LNCaP clone FGC (cell line): ENCODE measurements at regions not wholly inside any gene's neighbourhood (a gene's known extent, or its start where the extent isn't known, plus 50 kb on each side); places are given as distances from the start of the nearest gene placed in this dataset.

Experiments
- DNase-seq: peaks from one replicate; pipeline ENCODE4 v3.0.0-alpha.2; 2011; ENCODE audit warnings: low read depth
- H3K4me3 ChIP-seq: 2 replicates; pipeline ENCODE4 v1.5.1; 2011; ENCODE audit warnings: mild to moderate bottlenecking, low read depth, low read length, control low read depth
- TF ChIP-seq, protein P1 (sequence below): IDR thresholded peaks from 2 replicates; pipeline ENCODE4 v1.5.1; 2012; ENCODE audit warnings: mild to moderate bottlenecking; ENCODE audit not compliant: control insufficient read depth, insufficient read depth; ENCODE audit errors: extremely low read depth

DNA sequence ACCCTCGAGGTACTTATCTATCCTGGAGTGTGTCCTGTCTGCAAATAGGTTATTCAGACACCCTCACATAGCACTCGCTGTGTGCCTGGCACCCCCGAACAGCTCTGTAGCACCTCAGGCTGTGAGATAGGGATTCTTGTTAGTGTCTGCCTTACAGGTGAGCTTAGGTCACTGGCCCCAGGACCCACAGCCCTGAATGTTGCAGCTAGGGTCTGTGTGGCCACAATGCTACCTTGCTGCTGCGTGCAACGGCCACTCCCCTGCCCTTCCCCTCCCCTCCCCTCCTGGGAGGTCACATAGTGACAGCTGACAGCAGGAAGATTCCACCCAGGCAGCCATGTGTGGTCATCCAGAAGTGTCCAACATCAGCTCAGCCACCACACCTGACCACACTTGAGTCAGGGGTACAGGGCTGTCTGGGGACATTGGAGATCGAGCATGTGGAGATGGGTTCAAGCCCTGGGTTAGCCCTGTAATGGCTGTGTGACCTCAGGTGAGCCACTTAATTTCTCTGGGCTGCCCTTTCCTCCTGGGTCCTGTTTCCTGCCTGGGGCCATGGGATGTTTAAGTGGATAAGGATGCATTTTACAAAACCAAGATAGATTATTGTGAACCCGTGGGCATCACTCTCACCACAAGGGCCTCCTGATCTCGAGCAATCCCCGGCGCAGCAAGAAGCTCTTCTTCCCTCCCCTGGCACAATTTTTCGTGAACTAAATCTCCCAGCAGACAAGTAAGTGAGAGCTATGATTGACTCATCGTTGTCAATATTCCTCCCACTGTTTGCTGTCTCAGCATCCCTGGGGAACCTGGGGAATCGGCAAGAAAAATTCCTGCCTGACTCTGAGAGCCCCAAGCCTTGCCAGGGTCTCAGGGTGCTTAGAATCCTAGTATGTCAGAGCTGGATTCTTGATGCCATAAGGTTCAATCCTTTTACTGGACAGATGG is 208.7 kb downstream of the PTPRU start:
- DNase-seq: no peak
- TF ChIP-seq, protein P1, sequence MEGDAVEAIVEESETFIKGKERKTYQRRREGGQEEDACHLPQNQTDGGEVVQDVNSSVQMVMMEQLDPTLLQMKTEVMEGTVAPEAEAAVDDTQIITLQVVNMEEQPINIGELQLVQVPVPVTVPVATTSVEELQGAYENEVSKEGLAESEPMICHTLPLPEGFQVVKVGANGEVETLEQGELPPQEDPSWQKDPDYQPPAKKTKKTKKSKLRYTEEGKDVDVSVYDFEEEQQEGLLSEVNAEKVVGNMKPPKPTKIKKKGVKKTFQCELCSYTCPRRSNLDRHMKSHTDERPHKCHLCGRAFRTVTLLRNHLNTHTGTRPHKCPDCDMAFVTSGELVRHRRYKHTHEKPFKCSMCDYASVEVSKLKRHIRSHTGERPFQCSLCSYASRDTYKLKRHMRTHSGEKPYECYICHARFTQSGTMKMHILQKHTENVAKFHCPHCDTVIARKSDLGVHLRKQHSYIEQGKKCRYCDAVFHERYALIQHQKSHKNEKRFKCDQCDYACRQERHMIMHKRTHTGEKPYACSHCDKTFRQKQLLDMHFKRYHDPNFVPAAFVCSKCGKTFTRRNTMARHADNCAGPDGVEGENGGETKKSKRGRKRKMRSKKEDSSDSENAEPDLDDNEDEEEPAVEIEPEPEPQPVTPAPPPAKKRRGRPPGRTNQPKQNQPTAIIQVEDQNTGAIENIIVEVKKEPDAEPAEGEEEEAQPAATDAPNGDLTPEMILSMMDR: no peak
- no peak overlapping the region for H3K4me3 ChIP-seq

DNA sequence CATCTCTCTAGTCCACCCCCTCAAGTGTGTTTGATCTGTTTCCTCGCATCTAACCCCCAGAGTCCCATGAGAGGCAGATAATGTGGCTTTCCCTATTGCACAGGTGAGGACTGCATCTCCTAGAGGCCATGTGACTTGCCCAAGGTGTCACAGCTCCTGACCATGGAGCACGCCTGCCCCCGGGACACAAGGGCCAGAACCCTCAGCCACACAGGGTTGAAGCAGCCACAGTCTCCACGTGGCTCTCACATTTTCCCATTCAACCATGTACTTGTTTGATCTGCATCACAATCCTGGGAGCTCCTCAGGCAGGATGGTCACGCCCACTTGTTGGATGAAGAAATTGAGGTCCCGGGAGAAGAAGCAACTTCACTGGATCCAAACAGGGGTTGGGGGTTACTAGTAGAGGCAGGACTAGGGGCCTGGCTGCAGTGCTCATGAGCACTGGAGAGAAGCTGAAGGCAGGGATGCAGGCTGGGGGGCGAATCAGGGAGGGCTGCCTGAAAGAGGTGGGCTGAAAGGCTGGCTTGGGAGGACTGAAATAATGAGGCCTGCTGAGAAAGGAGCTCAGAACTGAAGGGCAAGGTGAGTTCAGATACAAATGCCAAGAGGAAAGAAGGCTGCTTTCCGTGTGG is 207.9 kb downstream of the PTPRU start:
- TF ChIP-seq, protein P1: no peak
- DNase-seq: no peak

DNA sequence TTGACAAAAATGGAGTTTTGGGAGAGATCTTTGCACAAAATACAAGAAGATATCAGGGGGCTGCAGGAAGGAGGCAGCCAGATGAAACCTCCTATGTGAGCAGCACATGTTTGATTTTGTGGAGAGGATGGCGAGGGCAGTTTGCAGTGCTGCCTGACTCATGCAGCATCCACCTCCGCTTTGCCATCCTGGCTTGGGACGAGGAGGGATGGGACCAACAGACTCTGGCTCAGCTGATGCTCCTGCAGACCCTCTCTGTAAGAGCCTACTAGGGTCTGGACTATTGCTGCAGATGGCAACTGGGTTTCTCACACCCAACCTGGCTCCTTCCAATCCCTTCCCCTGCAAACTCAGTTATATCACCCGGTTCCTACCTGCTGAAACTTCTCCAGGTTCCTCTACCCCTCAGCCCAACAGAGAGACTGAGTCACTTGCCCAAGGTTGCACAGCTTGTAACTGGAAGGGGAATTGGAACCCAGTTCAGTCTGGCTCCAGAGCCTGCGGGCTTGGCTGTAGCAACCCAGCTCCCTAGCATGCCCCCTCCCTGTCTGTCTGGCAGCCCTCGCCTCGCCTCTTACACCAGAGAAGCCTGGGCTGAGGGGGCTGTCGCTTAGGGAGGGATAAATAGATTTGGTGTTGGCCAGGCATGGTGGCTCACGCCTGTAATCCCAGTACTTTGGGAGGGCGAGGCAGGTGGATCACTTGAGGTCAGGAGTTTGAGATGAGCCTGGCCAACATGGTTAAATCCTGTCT is 205.8 kb downstream of the PTPRU start:
- no peak for DNase-seq
- H3K4me3 ChIP-seq: no peak overlapping the region
- TF ChIP-seq, protein P1: no peak

More for the DNA sequence above, 207.9 kb downstream of the PTPRU start:
- no peak overlapping the region for H3K4me3 ChIP-seq

DNA sequence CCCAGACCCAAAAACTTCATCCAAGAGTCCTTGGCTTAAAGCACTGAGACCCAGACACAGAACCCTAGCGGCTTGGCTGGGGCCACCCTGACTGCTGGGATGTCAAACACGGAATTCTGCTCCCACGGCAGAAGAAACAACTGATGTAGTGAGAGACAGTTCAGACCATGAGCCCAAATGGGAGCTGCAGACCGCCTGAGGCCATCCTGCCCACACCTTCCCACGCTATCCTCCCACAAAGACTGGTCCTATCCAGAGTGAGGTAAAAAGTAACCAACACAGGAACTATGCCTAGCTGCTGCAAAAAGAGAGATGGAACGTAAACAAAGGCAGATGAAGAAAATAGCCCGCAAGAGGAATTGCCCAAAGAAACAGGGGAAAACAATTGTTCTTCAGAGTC is 203.3 kb downstream of the PTPRU start:
- TF ChIP-seq, protein P1: no peak
- H3K4me3 ChIP-seq: no peak overlapping the region

DNA sequence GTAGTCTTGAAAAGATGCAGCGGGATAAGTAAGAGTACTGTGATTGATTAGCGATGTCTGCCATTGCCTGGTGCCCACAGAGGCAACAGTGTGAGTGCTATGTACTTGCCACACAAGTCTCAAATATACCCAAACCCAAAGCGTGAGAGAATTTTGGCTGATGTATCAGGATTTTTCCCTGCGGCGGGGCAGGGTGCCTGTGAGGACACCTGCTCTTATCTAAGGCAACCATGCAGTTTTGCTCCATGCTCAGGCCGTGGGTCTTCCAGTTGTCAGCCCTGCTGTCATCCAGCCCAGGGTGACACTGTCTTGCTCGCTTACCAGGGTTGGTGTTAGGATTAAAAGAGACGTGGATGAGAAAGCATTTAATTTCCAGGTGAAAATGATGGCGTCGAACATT is 202.7 kb downstream of the PTPRU start:
- H3K4me3 ChIP-seq: no peak overlapping the region
- TF ChIP-seq, protein P1: no peak
- DNase-seq: no peak

More for the DNA sequence above, 203.3 kb downstream of the PTPRU start:
- DNase-seq: no peak

DNA sequence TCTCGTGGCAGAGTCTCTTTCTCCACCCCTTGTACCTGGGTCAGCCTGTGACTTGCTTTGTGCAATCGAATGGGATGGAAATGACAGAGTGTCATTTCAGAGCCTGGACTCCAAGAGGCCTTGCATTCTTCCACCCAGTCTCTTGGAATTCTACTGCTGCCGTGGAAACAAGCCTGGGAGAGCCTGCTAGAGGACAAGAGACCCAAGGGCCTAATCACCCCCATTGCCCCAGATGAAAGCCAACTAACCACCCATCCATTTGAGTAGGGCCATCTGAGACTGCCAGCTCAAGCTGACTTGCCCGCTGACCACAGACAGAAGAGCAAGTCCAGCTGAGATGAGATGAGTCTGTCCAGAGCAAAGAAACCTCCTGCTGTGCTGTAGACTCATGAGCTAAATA is 201.6 kb downstream of the PTPRU start:
- H3K4me3 ChIP-seq: no peak overlapping the region
- TF ChIP-seq, protein P1: no peak
- DNase-seq: no peak
